Bone marrow (tissue), 2 donors: ENCODE measurements at regions not wholly inside any gene's neighbourhood (a gene's known extent, or its start where the extent isn't known, plus 50 kb on each side); places are given as distances from the start of the nearest gene placed in this dataset.
"Not testable (repeated sequence)": the region's sequence is repeated elsewhere in the genome, so short reads cannot be mapped to it uniquely, and the experiment has no call there.

Experiments
- DNase-seq, 2 donors: peaks; one replicate each; lab custom pipeline; 2025; lab: John Stamatoyannopoulos, UW

- no peak for DNase-seq
Measured at GRCh38 chr3:43236008-43236407, 50.3 kb upstream of the SNRK start.

- DNase-seq = no peak
Measured at GRCh38 chr3:43233062-43233461, 53.3 kb upstream of the SNRK start.

GRCh38 chr3:43231276-43232000, 54.9 kb upstream of the SNRK start:
- DNase-seq = no peak

GRCh38 chr3:43229865-43230264, 56.5 kb upstream of the SNRK start:
- DNase-seq = not testable (repeated sequence)

GRCh38 chr3:43227685-43228084, 58.7 kb upstream of the SNRK start:
- not testable (repeated sequence) for DNase-seq

GRCh38 chr3:43224405-43225073, 61.8 kb upstream of the SNRK start:
- no peak for DNase-seq

GRCh38 chr3:43223670-43224364, 62.5 kb upstream of the SNRK start:
- peak in 1 of 2 donors; percentile 17 for DNase-seq

- DNase-seq = no peak
Measured at GRCh38 chr3:43222590-43222989, 63.8 kb upstream of the SNRK start.

- DNase-seq = no peak
Measured at GRCh38 chr3:43221076-43221475, 65.3 kb upstream of the SNRK start.

GRCh38 chr3:43219616-43220015, 66.7 kb upstream of the SNRK start:
- DNase-seq = no peak

- no peak for DNase-seq
Measured at GRCh38 chr3:43218921-43219320, 67.4 kb upstream of the SNRK start.

GRCh38 chr3:43218156-43218555, 68.2 kb upstream of the SNRK start:
- no peak for DNase-seq

- no peak for DNase-seq
Measured at GRCh38 chr3:43217633-43218032, 68.7 kb upstream of the SNRK start.

GRCh38 chr3:43217206-43217605, 69.1 kb upstream of the SNRK start:
- DNase-seq = no peak

GRCh38 chr3:43215663-43216275, 70.6 kb upstream of the SNRK start:
- no peak for DNase-seq

GRCh38 chr3:43215138-43215537, 71.2 kb upstream of the SNRK start:
- DNase-seq = no peak

GRCh38 chr3:43214616-43215015, 71.7 kb upstream of the SNRK start:
- no peak for DNase-seq

GRCh38 chr3:43213631-43214030, 72.7 kb upstream of the SNRK start:
- no peak for DNase-seq

- no peak for DNase-seq
Measured at GRCh38 chr3:43212914-43213611, 73.3 kb upstream of the SNRK start.

- no peak for DNase-seq
Measured at GRCh38 chr3:43211681-43212080, 74.7 kb upstream of the SNRK start.

- no peak for DNase-seq
Measured at GRCh38 chr3:43210049-43211027, 76.0 kb upstream of the SNRK start.
